HepG2 (cell line): ENCODE measurements at regions not wholly inside any gene's neighbourhood (a gene's known extent, or its start where the extent isn't known, plus 50 kb on each side); places are given as distances from the start of the nearest gene placed in this dataset.

Experiments used
- ATAC-seq: fragments of 200-7000 bp; cut with Tn5 transposase; 3 replicates; pipeline ENCODE4 v1.9.1; 2020; ENCODE audit warnings: mild to moderate bottlenecking, moderate library complexity
- BruUV-seq: library from RNA; stranded (reverse); fragments of 400-500 nt; replicated peaks from 2 replicates; lab custom pipeline; 2021; lab: Mats Ljungman, UMichigan
- CTCF ChIA-PET: fragments of 300-600 bp; formaldehyde crosslinking; extraction: SDS; loops from one replicate; lab custom pipeline; 2021; ENCODE audit warnings: low total read pairs, inconsistent platforms, low intra/inter-chr PET ratio; lab: Yijun Ruan, JAX
- POLR2A ChIA-PET: fragments of 350-600 bp; sonication (Branson Sonifier 250); formaldehyde crosslinking; loops from one replicate; lab custom pipeline; 2020; ENCODE audit warnings: antibody characterized with exemption, inconsistent platforms; lab: Yijun Ruan, JAX
- DNase-seq: peaks from one replicate; pipeline ENCODE4 v3.0.0-alpha.2; 2015; ENCODE audit warnings: low spot score
- FAIRE-seq: peaks from 3 replicates; lab custom pipeline; 2011; peaks lifted over from hg19 to GRCh38; lab: Jason Lieb, UNC
- H2AFZ ChIP-seq: one replicate; pipeline ENCODE4 v1.6.1; 2011; ENCODE audit warnings: low read length, inconsistent platforms
- H3K27ac ChIP-seq: fragments of 300-600 bp; 3 replicates; pipeline ENCODE4 v1.8.0; 2011; ENCODE audit warnings: mixed run types, mild to moderate bottlenecking, mixed read lengths, low read length, inconsistent platforms; ENCODE audit not compliant: insufficient read depth; ENCODE audit errors: extremely low read length
- H3K27me3 ChIP-seq, 2 experiments: fragments of 200-600 bp in 1 of 2; 2 replicates in 1 of 2; 3 replicates in 1 of 2; pipeline versions ENCODE4 v1.6.0 to v1.8.0; 2011; ENCODE audit warnings: low read length in 2 of 2, mild to moderate bottlenecking in 2 of 2, moderate library complexity in 2 of 2, inconsistent platforms in 1 of 2; ENCODE audit not compliant: insufficient read depth in 2 of 2, control insufficient read depth in 1 of 2
- H3K36me3 ChIP-seq, 2 experiments: fragments of 200-600 bp in 1 of 2; replicated peaks in 1 of 2; 2 replicates in 1 of 2; 3 replicates in 1 of 2; pipeline versions ENCODE4 v1.5.1 to v1.8.0; 2011; ENCODE audit warnings: low read length in 2 of 2, inconsistent platforms in 1 of 2; ENCODE audit not compliant: insufficient read depth in 2 of 2, control insufficient read depth in 1 of 2
- H3K4me1 ChIP-seq: 2 replicates; pipeline ENCODE4 v1.5.1; 2012; ENCODE audit warnings: low read length, inconsistent platforms; ENCODE audit not compliant: insufficient read depth
- H3K4me2 ChIP-seq: 2 replicates; pipeline ENCODE4 v1.6.0; 2011; ENCODE audit warnings: low read depth, low read length, inconsistent platforms
- H3K4me3 ChIP-seq, 3 experiments: fragments of 200-600 bp in 1 of 3; sonication (generic), shearing (Covaris generic) in 1 of 3; replicated peaks in 1 of 3; 2 replicates each; pipeline ENCODE4 v1.5.1; 2011 to 2016; ENCODE audit warnings: low read length in 3 of 3, inconsistent platforms in 2 of 3, low read depth in 2 of 3, mild to moderate bottlenecking in 2 of 3, control low read depth in 1 of 3, mixed read lengths in 1 of 3; ENCODE audit not compliant: insufficient read depth in 1 of 3
- H3K79me2 ChIP-seq: one replicate; pipeline ENCODE4 v1.6.1; 2011; ENCODE audit warnings: low read length, inconsistent platforms; ENCODE audit not compliant: insufficient read depth
- H3K9ac ChIP-seq: 2 replicates; pipeline ENCODE4 v1.6.0; 2011; ENCODE audit warnings: mild to moderate bottlenecking, low read depth, low read length, inconsistent platforms; ENCODE audit not compliant: insufficient read depth
- H3K9me3 ChIP-seq: 2 replicates; pipeline ENCODE4 v1.5.1; 2012; ENCODE audit warnings: mild to moderate bottlenecking, low read length
- H4K20me1 ChIP-seq: 2 replicates; pipeline ENCODE4 v1.6.0; 2011; ENCODE audit warnings: inconsistent platforms, mild to moderate bottlenecking, low read length, moderate library complexity; ENCODE audit not compliant: insufficient read depth
- CBFB ChIP-seq: sonication (generic); formaldehyde crosslinking; IDR thresholded peaks from 2 replicates; pipeline ENCODE4 v1.4.0; 2020; ENCODE audit warnings: missing genetic modification reagents
- ESRRA ChIP-seq: sonication (generic); formaldehyde crosslinking; IDR thresholded peaks from 2 replicates; pipeline ENCODE4 v1.5.1; 2020; ENCODE audit warnings: mild to moderate bottlenecking, low read depth, missing genetic modification reagents
- KLF12 ChIP-seq: sonication (generic); formaldehyde crosslinking; IDR thresholded peaks from 2 replicates; pipeline ENCODE4 v1.4.0; 2020; ENCODE audit warnings: missing genetic modification reagents, borderline replicate concordance
- MNT ChIP-seq: fragments of 450-650 bp; IDR thresholded peaks from 2 replicates; pipeline ENCODE4 v1.6.1; 2016
- RXRA ChIP-seq: sonication (generic); formaldehyde crosslinking; IDR thresholded peaks from 2 replicates; pipeline ENCODE4 v1.5.1; 2020; ENCODE audit warnings: missing genetic modification reagents
- SETDB1 ChIP-seq: sonication (generic); formaldehyde crosslinking; IDR thresholded peaks from 2 replicates; pipeline ENCODE4 v1.5.1; 2020; ENCODE audit warnings: missing genetic modification reagents, mild to moderate bottlenecking, borderline replicate concordance
- SP140L ChIP-seq: sonication (generic); formaldehyde crosslinking; IDR thresholded peaks from 2 replicates; pipeline ENCODE4 v1.4.0; 2020; ENCODE audit warnings: missing genetic modification reagents, borderline replicate concordance
- SP5 ChIP-seq: IDR thresholded peaks from 2 replicates; pipeline ENCODE4 v1.6.1; 2016; ENCODE audit warnings: low read depth, borderline replicate concordance
- TBL1XR1 ChIP-seq: fragments of 150-350 bp; IDR thresholded peaks from 2 replicates; pipeline ENCODE4 v1.6.1; 2014; ENCODE audit warnings: borderline replicate concordance, low read length; ENCODE audit not compliant: partially characterized antibody
- THAP11 ChIP-seq: IDR thresholded peaks from 2 replicates; pipeline ENCODE4 v1.6.1; 2016; ENCODE audit warnings: missing biosample characterization, missing genetic modification reagents
- ZC3H4 ChIP-seq: sonication (generic); formaldehyde crosslinking; IDR thresholded peaks from 2 replicates; pipeline ENCODE4 v1.4.0; 2020; ENCODE audit warnings: missing genetic modification reagents, borderline replicate concordance
- ZKSCAN8 ChIP-seq: IDR thresholded peaks from 2 replicates; pipeline ENCODE4 v1.6.1; 2016; ENCODE audit warnings: borderline replicate concordance, missing genetic modification reagents, missing compliant biosample characterization
- ZNF382 ChIP-seq: sonication (generic); formaldehyde crosslinking; IDR thresholded peaks from 2 replicates; pipeline ENCODE4 v1.5.0; 2020; ENCODE audit warnings: missing genetic modification reagents, mild to moderate bottlenecking, borderline replicate concordance
- ZNF800 ChIP-seq: sonication (generic); formaldehyde crosslinking; IDR thresholded peaks from 2 replicates; pipeline ENCODE4 v1.4.0; 2020; ENCODE audit warnings: missing genetic modification reagents
- WGBS: methylation state at CpG from one replicate; pipeline ENCODE4 v1.1.6; 2017; ENCODE audit warnings: low lambda C conversion rate; 5-methylcytosine and 5-hydroxymethylcytosine counted together
- in situ Hi-C: cut with HindIII; loops from 2 replicates; pipeline ENCODE4 v1.10.0; 2017; ENCODE audit warnings: low pct_unique_long_range_greater_than_20kb; ENCODE audit not compliant: extremely low pct_ligation_motif_present
- intact Hi-C: fragments of 100-400 bp; cut with micrococcal nuclease; formaldehyde crosslinking; loops from one replicate; pipeline ENCODE4 v1.10.0; 2022; ENCODE audit not compliant: unreplicated experiment

- H3K27me3 ChIP-seq: no peaks in the 10 kb centered on the region
- intact Hi-C loops: no loop called here
- no peak for DNase-seq
- no peak for TF ChIP-seq TBL1XR1
- TF ChIP-seq ESRRA (CRISPR knock-in tag): no peak
- TF ChIP-seq THAP11 (CRISPR knock-in tag): no peak
- TF ChIP-seq SETDB1: no peak
- TF ChIP-seq SP140L (CRISPR knock-in tag): no peak
- TF ChIP-seq SP5 (CRISPR knock-in tag): no peak
- no peak for TF ChIP-seq RXRA (CRISPR knock-in tag)
- no peak for TF ChIP-seq ZNF382 (CRISPR knock-in tag)
- no peak for TF ChIP-seq MNT
- TF ChIP-seq CBFB: no peak
- TF ChIP-seq ZKSCAN8: no peak
- TF ChIP-seq ZC3H4 (CRISPR knock-in tag): no peak
- TF ChIP-seq KLF12: no peak
- no peak for TF ChIP-seq ZNF800
- TF ChIP-seq, all 625 proteins: peak for 0
- WGBS: 56% methylated on average over 3 of the region's 3 CpGs
- no peaks in the 10 kb centered on the region for H3K4me1 ChIP-seq
- H3K36me3 ChIP-seq: no peaks in the 10 kb centered on the region
- no peaks in the 10 kb centered on the region for H4K20me1 ChIP-seq
- FAIRE-seq (no peak), ATAC-seq (no peak)
- H3K27ac ChIP-seq: no peak overlapping the region
- H3K9me3 ChIP-seq: no peaks in the 10 kb centered on the region
- H3K79me2 ChIP-seq: no peaks in the 10 kb centered on the region
- in situ Hi-C loops: no loop called here
- H3K4me2 ChIP-seq: no peak overlapping the region
- ChIA-PET POLR2A (no interaction called here), CTCF (no interaction called here)
- no peak overlapping the region for H2AFZ ChIP-seq
- H3K9ac ChIP-seq: no peak overlapping the region
- no peak overlapping the region for H3K4me3 ChIP-seq
- BruUV-seq: no TSS peak
Measured at GRCh38 chr2:190767821-190768220, 112.8 kb upstream of the GLS start.
